Lower leg skin (tissue), 3 donors: ENCODE measurements at regions not wholly inside any gene's neighbourhood (a gene's known extent, or its start where the extent isn't known, plus 50 kb on each side); places are given as distances from the start of the nearest gene placed in this dataset.

ENCODE experiments used
- POLR2A ChIP-seq, 2 donors: fragments of 450-650 bp; IDR thresholded peaks; one replicate each; pipeline ENCODE4 v1.6.1; 2016 to 2017; ENCODE audit warnings: antibody characterized with exemption in 2 of 2, mild to moderate bottlenecking in 1 of 2, moderate library complexity in 1 of 2
- TF ChIP-seq, protein P1 (sequence below), 3 donors: fragments of 450-650 bp; IDR thresholded peaks; one replicate each; pipeline ENCODE4 v1.5.1; 2016; ENCODE audit warnings: antibody characterized with exemption in 3 of 3, mild to moderate bottlenecking in 3 of 3, moderate library complexity in 2 of 3

DNA sequence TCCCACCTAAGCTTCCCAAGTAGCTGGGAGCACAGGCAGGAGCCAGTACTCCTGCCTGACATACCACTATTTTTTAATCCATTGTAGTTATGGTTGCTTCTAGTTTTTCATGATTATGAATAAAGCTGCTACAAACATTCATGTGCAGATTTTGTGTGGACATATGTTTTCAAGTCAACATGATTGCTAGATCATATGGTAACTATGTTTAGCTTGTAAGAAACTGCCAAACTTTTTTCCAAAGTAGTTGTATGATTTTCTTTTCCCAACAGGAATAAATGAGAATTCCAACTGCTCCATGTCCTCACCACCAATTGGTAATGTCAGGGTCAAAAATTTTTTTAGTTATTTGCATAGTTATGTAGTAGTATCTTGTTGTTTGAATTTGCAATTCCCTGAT, 136.8 kb upstream of the THRB start:
- TF ChIP-seq, protein P1, sequence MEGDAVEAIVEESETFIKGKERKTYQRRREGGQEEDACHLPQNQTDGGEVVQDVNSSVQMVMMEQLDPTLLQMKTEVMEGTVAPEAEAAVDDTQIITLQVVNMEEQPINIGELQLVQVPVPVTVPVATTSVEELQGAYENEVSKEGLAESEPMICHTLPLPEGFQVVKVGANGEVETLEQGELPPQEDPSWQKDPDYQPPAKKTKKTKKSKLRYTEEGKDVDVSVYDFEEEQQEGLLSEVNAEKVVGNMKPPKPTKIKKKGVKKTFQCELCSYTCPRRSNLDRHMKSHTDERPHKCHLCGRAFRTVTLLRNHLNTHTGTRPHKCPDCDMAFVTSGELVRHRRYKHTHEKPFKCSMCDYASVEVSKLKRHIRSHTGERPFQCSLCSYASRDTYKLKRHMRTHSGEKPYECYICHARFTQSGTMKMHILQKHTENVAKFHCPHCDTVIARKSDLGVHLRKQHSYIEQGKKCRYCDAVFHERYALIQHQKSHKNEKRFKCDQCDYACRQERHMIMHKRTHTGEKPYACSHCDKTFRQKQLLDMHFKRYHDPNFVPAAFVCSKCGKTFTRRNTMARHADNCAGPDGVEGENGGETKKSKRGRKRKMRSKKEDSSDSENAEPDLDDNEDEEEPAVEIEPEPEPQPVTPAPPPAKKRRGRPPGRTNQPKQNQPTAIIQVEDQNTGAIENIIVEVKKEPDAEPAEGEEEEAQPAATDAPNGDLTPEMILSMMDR (IDR thresholded peaks at IDR 0.05), result no peak
- no peak for TF ChIP-seq POLR2A (IDR thresholded peaks at IDR 0.05)
